Naive B cell (primary cell): ENCODE measurements at regions not wholly inside any gene's neighbourhood (a gene's known extent, or its start where the extent isn't known, plus 50 kb on each side); places are given as distances from the start of the nearest gene placed in this dataset.

ENCODE experiments used
- ATAC-seq, 2 donors: fragments of 150-1000 bp; cut with Tn5 transposase; 2 replicates each; pipeline ENCODE4 v1.10.0; 2021; ENCODE audit warnings: low read depth in 2 of 2, mild to moderate bottlenecking in 2 of 2, moderate library complexity in 2 of 2
- DNase-seq: peaks from one replicate; pipeline ENCODE4 v3.0.0; 2022
- H3K27ac Mint-ChIP-seq, 6 donors: one replicate each; pipeline ENCODE4 v1.8.0; 2020 to 2022; ENCODE audit warnings: mild to moderate bottlenecking in 6 of 6, mixed read lengths in 6 of 6, moderate library complexity in 5 of 6, inconsistent platforms in 2 of 6
- H3K27me3 Mint-ChIP-seq, 3 donors: one replicate each; pipeline ENCODE4 v1.8.0; 2021 to 2022; ENCODE audit warnings: mixed read lengths in 3 of 3, mild to moderate bottlenecking in 1 of 3
- H3K36me3 Mint-ChIP-seq, 2 donors: one replicate each; pipeline ENCODE4 v1.8.0; 2020 to 2022; ENCODE audit warnings: mixed read lengths in 2 of 2, inconsistent platforms in 1 of 2, mild to moderate bottlenecking in 1 of 2
- H3K4me1 Mint-ChIP-seq, 3 donors: one replicate each; pipeline ENCODE4 v1.8.0; 2020 to 2022; ENCODE audit warnings: mixed read lengths in 3 of 3, inconsistent platforms in 1 of 3, mild to moderate bottlenecking in 1 of 3, moderate library complexity in 1 of 3
- H3K4me3 Mint-ChIP-seq, 8 donors: one replicate each; pipeline ENCODE4 v1.8.0; 2020 to 2022; ENCODE audit warnings: mild to moderate bottlenecking in 8 of 8, mixed read lengths in 8 of 8, moderate library complexity in 8 of 8, inconsistent platforms in 2 of 8
- H3K9me3 Mint-ChIP-seq, 7 donors: one replicate each; pipeline ENCODE4 v1.8.0; 2020 to 2022; ENCODE audit warnings: mixed read lengths in 7 of 7, mild to moderate bottlenecking in 5 of 7, inconsistent platforms in 2 of 7, moderate library complexity in 1 of 7

DNA sequence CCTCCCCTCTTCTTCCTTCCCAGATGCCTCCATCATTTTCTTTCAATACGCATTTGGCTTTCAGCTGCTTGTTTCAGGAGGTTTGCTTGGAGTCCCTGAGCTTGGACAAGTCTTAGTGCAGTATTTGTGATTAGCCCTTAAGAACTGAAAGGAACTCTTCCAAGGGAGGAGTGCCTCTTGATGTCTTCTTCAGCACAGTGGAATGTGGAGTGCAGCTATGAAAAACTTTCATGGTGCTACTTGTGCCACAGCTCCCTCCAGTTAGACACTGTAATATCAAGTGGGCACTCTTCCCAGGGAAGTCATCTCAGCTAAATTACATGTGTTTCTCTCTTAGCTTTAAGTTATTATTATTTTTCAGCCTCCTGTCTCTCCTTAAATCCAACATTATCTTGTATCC, 173.1 kb downstream of the NECTIN3 start:
- DNase-seq (no peak), ATAC-seq (no peak)
- H3K27me3 Mint-ChIP-seq, result peaks cover 0 to 13% (median 0%) of the 10 kb centered on the region in 3 donors
- no peaks in the 10 kb centered on the region for H3K4me1 Mint-ChIP-seq
- H3K9me3 Mint-ChIP-seq, result peaks cover 6 to 21% (median 15%) of the 10 kb centered on the region in 7 donors
- H3K36me3 Mint-ChIP-seq, result peaks cover 0 to 8% of the 10 kb centered on the region in 2 donors
- H3K27ac Mint-ChIP-seq, result no peak overlapping the region
- H3K4me3 Mint-ChIP-seq, result no peak overlapping the region

GRCh38 chr3:111246967-111247760, 175.5 kb downstream of the NECTIN3 start:
- H3K4me3 Mint-ChIP-seq, result peak overlapping the region in 1 of 8 donors; percentile 32
- ATAC-seq, result no peak

DNA sequence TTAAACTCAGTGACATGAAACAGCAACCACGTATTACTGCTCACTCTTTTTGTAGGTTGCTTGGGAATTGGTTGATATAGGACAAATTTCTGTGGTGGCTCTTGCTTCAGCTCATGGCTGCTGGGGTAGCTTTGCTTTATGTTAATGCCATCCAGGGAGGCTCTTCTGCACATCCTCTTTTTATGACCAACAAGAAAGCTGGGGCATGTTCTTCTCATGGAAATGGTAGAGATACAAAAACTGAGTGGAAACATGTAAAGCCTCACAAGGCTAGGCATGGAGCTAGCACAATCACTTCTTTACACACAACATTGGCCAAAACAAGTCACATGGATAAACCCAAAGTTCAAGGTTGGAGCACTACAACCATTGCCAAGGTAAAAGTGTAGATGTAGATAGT, 176.8 kb downstream of the NECTIN3 start:
- peaks cover 0 to 7% of the 10 kb centered on the region in 2 donors for H3K36me3 Mint-ChIP-seq
- no peak overlapping the region for H3K27ac Mint-ChIP-seq
- no peak overlapping the region for H3K4me3 Mint-ChIP-seq
- DNase-seq, result no peak
- H3K9me3 Mint-ChIP-seq, result peaks cover 3 to 6% (median 6%) of the 10 kb centered on the region in 7 donors
- peaks cover 0 to 19% (median 0%) of the 10 kb centered on the region in 3 donors for H3K27me3 Mint-ChIP-seq
- H3K4me1 Mint-ChIP-seq, result no peaks in the 10 kb centered on the region
- ATAC-seq, result no peak

More at GRCh38 chr3:111246967-111247760, 175.5 kb downstream of the NECTIN3 start:
- peaks cover 0 to 8% of the 10 kb centered on the region in 2 donors for H3K36me3 Mint-ChIP-seq
- peaks cover 0 to 19% (median 0%) of the 10 kb centered on the region in 3 donors for H3K27me3 Mint-ChIP-seq
- H3K9me3 Mint-ChIP-seq, result peaks cover 5 to 10% (median 7%) of the 10 kb centered on the region in 7 donors
- no peak overlapping the region for H3K27ac Mint-ChIP-seq
- H3K4me1 Mint-ChIP-seq, result no peaks in the 10 kb centered on the region
- no peak for DNase-seq

DNA sequence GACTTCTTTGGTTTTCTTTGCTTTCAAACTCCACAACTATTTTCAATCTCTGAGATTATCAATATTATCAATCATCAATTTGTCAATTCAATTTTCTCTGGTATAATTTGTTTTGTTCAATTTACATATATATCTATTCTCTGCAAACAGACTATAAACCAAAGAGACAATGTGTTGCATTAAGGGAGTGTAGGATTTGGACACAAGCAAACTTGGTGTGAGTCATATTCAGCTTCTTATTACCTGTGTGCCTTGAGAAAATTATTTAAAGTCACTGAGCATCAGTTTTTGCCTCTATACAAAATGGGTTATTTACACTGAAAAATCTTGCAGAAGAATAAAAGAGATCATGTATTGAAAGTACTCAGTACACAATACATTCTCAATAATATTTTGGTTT, 177.8 kb downstream of the NECTIN3 start:
- Mint-ChIP-seq H3K4me3 (no peak overlapping the region), H3K36me3 (no peaks in the 10 kb centered on the region), H3K9me3 (peaks cover 0 to 3% (median 0%) of the 10 kb centered on the region in 7 donors), H3K4me1 (no peaks in the 10 kb centered on the region), H3K27ac (no peak overlapping the region), H3K27me3 (peaks cover 0 to 19% (median 0%) of the 10 kb centered on the region in 3 donors)
- no peak for ATAC-seq
- DNase-seq, result no peak

GRCh38 chr3:111252779-111253178, 181.2 kb downstream of the NECTIN3 start:
- Mint-ChIP-seq H3K4me1 (no peaks in the 10 kb centered on the region), H3K9me3 (peaks cover 0 to 2% (median 0%) of the 10 kb centered on the region in 7 donors), H3K27me3 (peaks cover 0 to 12% (median 4%) of the 10 kb centered on the region in 3 donors), H3K4me3 (peak overlapping the region in 1 of 8 donors; percentile 16), H3K27ac (no peak overlapping the region), H3K36me3 (no peaks in the 10 kb centered on the region)
- ATAC-seq (no peak), DNase-seq (no peak)

GRCh38 chr3:111253733-111254132, 182.1 kb downstream of the NECTIN3 start:
- Mint-ChIP-seq H3K27ac (no peak overlapping the region), H3K27me3 (peaks cover 0 to 10% (median 4%) of the 10 kb centered on the region in 3 donors), H3K9me3 (peaks cover 0 to 2% (median 0%) of the 10 kb centered on the region in 7 donors), H3K4me1 (no peaks in the 10 kb centered on the region), H3K4me3 (no peak overlapping the region), H3K36me3 (no peaks in the 10 kb centered on the region)
- DNase-seq (no peak), ATAC-seq (no peak)

DNA sequence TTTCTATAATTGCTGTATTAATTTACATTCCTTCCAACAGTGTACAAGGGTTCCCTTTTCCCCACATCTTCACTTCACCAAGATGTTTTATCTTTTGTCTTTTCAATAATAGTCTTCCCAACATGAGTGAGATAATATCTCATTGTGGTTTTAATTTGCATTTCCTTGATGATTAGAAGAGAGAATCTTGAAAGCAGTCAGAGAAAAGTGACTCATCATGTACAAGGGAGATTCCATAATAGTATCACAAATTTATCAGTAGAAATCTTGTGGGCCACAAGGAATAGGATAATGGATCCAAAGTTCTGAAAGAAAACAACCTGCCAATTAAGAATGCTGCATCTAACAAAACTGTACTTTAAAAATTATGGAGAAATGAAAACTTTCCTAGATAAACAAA, 189.3 kb downstream of the NECTIN3 start:
- ATAC-seq, result no peak
- no peak for DNase-seq
- Mint-ChIP-seq H3K36me3 (no peaks in the 10 kb centered on the region), H3K4me3 (no peak overlapping the region), H3K4me1 (no peaks in the 10 kb centered on the region), H3K9me3 (no peaks in the 10 kb centered on the region), H3K27ac (no peak overlapping the region), H3K27me3 (peaks cover 0 to 4% (median 0%) of the 10 kb centered on the region in 3 donors)

GRCh38 chr3:111269777-111270176, 198.2 kb downstream of the NECTIN3 start:
- ATAC-seq, result no peak
- Mint-ChIP-seq H3K27ac (no peak overlapping the region), H3K36me3 (no peaks in the 10 kb centered on the region), H3K4me1 (no peaks in the 10 kb centered on the region), H3K9me3 (peaks cover 0 to 4% (median 0%) of the 10 kb centered on the region in 7 donors), H3K27me3 (no peaks in the 10 kb centered on the region), H3K4me3 (no peak overlapping the region)
- no peak for DNase-seq

DNA sequence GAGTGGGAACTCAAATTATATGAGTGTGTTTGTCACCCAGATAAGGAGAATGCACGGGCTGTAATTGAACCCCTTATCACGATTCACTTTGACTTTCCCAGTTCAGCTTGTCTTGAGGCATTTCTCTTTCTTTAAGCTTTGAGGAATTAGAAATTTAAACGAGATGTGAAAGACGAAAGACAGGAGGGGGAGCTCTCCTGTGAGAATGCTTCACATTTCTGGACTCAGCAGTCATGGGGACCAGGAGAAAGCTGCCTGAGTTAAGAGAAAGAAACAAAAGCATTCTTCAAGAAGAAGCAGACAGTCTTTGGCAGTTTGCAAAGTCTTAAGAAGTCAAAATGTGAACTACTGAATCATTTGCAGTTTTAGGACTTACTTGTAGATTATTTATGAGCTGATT, 205.6 kb downstream of the NECTIN3 start:
- no peaks in the 10 kb centered on the region for H3K36me3 Mint-ChIP-seq
- no peak overlapping the region for H3K27ac Mint-ChIP-seq
- H3K9me3 Mint-ChIP-seq, result no peaks in the 10 kb centered on the region
- DNase-seq (no peak), ATAC-seq (no peak)
- H3K4me3 Mint-ChIP-seq, result no peak overlapping the region
- peaks cover 0 to 4% (median 0%) of the 10 kb centered on the region in 3 donors for H3K27me3 Mint-ChIP-seq
- no peaks in the 10 kb centered on the region for H3K4me1 Mint-ChIP-seq

GRCh38 chr3:111278959-111279358, 207.3 kb downstream of the NECTIN3 start:
- H3K36me3 Mint-ChIP-seq, result no peaks in the 10 kb centered on the region
- ATAC-seq (no peak), DNase-seq (no peak)
- H3K9me3 Mint-ChIP-seq, result no peaks in the 10 kb centered on the region
- H3K4me3 Mint-ChIP-seq, result no peak overlapping the region
- H3K27ac Mint-ChIP-seq, result no peak overlapping the region
- H3K27me3 Mint-ChIP-seq, result peaks cover 0 to 4% (median 0%) of the 10 kb centered on the region in 3 donors
- no peaks in the 10 kb centered on the region for H3K4me1 Mint-ChIP-seq

DNA sequence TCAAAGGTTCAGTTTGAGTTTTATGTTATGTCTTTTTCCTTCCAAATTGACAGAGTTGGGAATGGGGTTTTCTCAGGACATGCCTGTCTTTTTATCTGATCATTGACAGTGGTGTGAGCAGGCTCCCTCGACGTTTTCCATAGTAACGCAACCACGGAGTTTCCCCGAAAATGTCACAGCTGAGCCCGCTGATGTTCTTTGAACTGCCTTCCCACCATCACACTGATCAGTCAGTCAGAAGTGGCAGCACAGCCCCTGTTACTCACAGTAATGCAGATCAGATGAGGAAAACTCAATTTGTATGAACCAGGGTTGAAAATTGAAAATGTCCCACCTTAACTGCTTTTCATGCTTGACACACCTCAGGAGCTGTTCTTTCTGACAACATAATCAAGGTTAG, 210.4 kb downstream of the NECTIN3 start:
- ATAC-seq (no peak), DNase-seq (no peak)
- Mint-ChIP-seq H3K9me3 (no peaks in the 10 kb centered on the region), H3K27ac (no peak overlapping the region), H3K36me3 (no peaks in the 10 kb centered on the region), H3K4me1 (no peaks in the 10 kb centered on the region), H3K4me3 (no peak overlapping the region), H3K27me3 (no peaks in the 10 kb centered on the region)

DNA sequence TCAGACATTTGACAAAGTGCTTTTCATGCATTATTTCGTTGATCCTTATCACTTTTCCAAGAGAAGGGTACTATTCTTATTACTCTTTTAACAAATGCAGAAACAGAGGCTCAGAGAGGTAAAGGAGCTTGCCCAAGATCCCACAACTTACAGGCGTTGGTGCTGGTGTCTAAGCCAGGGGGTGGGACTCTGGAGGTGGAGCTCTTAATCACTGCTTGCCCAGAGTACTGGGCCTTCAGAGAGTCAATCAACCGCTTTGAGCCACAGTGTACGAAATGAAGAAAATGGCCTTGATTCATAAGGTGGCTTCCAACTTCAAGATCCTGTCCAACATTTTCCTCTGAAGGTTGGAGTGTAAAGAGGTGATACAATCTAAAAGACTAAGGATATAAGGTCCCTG, 211.5 kb downstream of the NECTIN3 start:
- no peak for DNase-seq
- H3K27ac Mint-ChIP-seq, result no peak overlapping the region

DNA sequence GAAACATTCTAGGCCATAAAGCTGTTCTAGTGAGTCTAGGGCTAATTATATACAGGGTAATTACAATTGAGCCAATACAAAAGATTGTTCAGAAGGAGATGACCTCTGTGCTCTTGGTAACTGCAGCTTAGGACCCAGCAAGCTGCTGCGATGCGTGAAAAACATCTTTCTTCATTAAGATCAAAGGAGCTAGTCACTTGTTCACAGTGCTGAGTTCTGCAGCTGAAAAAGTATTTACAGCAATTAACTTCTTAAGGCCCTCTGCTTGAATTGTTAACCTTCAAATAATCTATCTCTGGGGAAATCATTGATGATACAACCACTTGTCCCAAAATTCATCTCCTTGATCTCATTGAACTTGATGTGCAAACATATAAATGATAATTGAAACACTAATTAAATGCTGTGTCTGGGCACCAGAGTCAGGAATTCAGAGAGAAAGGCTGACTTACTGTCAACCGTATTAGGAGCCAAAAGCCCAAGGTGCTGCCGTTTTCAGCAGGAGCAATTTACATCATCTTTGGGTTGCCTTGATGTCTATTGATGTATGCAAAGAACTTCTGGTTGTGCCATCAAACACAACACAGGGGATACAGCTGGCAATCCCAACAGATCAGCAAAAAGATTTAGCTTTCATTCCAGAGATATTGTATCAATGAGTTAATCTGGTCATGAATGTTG, 213.0 kb downstream of the NECTIN3 start:
- Mint-ChIP-seq H3K36me3 (no peaks in the 10 kb centered on the region), H3K9me3 (peaks cover 0 to 2% (median 0%) of the 10 kb centered on the region in 7 donors), H3K27me3 (no peaks in the 10 kb centered on the region), H3K27ac (no peak overlapping the region), H3K4me1 (no peaks in the 10 kb centered on the region), H3K4me3 (no peak overlapping the region)
- DNase-seq (no peak), ATAC-seq (no peak)

More for the DNA sequence above, 211.5 kb downstream of the NECTIN3 start:
- Mint-ChIP-seq H3K36me3 (no peaks in the 10 kb centered on the region), H3K27me3 (no peaks in the 10 kb centered on the region), H3K9me3 (no peaks in the 10 kb centered on the region), H3K4me1 (no peaks in the 10 kb centered on the region), H3K4me3 (no peak overlapping the region)
- ATAC-seq, result no peak

DNA sequence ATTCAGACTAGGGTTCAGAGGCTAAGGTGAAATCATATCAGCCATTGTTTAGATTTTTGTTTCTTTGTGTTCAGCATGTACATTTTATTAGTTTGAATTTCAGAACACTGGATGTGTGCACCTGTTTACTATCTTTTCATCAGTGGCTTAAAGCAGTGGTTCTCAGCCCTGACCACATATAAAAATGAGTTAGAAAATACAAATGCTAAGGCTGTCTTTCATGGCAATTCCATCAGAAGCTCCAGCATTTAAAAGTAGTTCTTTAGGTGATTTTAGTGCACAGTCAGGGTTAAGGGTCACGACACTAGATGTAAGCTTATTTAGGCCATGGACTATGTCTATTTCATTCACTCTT, 213.5 kb downstream of the NECTIN3 start:
- Mint-ChIP-seq H3K27me3 (no peaks in the 10 kb centered on the region), H3K9me3 (peaks cover 0 to 3% (median 0%) of the 10 kb centered on the region in 7 donors), H3K4me1 (no peaks in the 10 kb centered on the region), H3K27ac (no peak overlapping the region), H3K4me3 (no peak overlapping the region), H3K36me3 (no peaks in the 10 kb centered on the region)
- DNase-seq (no peak), ATAC-seq (no peak)
